H1 (cell line): ENCODE measurements at regions not wholly inside any gene's neighbourhood (a gene's known extent, or its start where the extent isn't known, plus 50 kb on each side); places are given as distances from the start of the nearest gene placed in this dataset.

ENCODE experiments used
- CTCF ChIA-PET: fragments of 300-600 bp; sonication (Branson Sonifier 250); formaldehyde crosslinking; loops from one replicate; lab custom pipeline; 2021; ENCODE audit not compliant: partially characterized antibody; lab: Charles Lee
- POLR2A ChIA-PET: fragments of 300-600 bp; sonication (Branson Sonifier 250); formaldehyde crosslinking; loops from one replicate; lab custom pipeline; 2021; ENCODE audit warnings: inconsistent platforms; ENCODE audit not compliant: partially characterized antibody; lab: Charles Lee
- DNase-seq, 2 experiments: peaks; one replicate each; pipeline versions ENCODE4 v3.0.0 to v3.0.0-alpha.2; 2010 to 2022; ENCODE audit warnings: low spot score in 2 of 2, low read depth in 1 of 2, mixed read lengths in 1 of 2
- FAIRE-seq: peaks from 2 replicates; lab custom pipeline; 2011; peaks lifted over from hg19 to GRCh38; lab: Jason Lieb, UNC
- H2AFZ ChIP-seq: 2 replicates; pipeline ENCODE4 v1.8.1; 2012; ENCODE audit warnings: low read length, inconsistent platforms
- H2AK5ac ChIP-seq: 2 replicates; pipeline ENCODE4 v1.6.1; 2013; ENCODE audit warnings: low read depth, low read length
- H2BK120ac ChIP-seq: replicated peaks from 2 replicates; pipeline ENCODE3; 2013; ENCODE audit warnings: low read depth, low read length, inconsistent platforms
- H2BK12ac ChIP-seq: 2 replicates; pipeline ENCODE4 v1.6.1; 2013; ENCODE audit warnings: low read depth, low read length
- H2BK15ac ChIP-seq: 2 replicates; pipeline ENCODE4 v1.6.1; 2013; ENCODE audit warnings: low read length
- H2BK20ac ChIP-seq: 2 replicates; pipeline ENCODE4 v1.6.1; 2013; ENCODE audit warnings: low read length
- H2BK5ac ChIP-seq: 2 replicates; pipeline ENCODE4 v1.6.1; 2013; ENCODE audit warnings: low read depth, low read length
- H3K14ac ChIP-seq: 2 replicates; pipeline ENCODE4 v1.6.1; 2013; ENCODE audit warnings: inconsistent platforms; ENCODE audit not compliant: insufficient read length
- H3K18ac ChIP-seq: 2 replicates; pipeline ENCODE4 v1.6.1; 2013; ENCODE audit warnings: low read length; ENCODE audit errors: extremely low read depth
- H3K23ac ChIP-seq: 2 replicates; pipeline ENCODE4 v1.6.1; 2013; ENCODE audit warnings: inconsistent platforms; ENCODE audit not compliant: insufficient read length
- H3K23me2 ChIP-seq: 2 replicates; pipeline ENCODE4 v1.6.1; 2013; ENCODE audit warnings: low read depth, low read length
- H3K27ac ChIP-seq: 2 replicates; pipeline ENCODE4 v1.6.1; 2011; ENCODE audit warnings: low read depth, low read length, inconsistent platforms
- H3K27me3 ChIP-seq, 4 experiments: replicated peaks in 1 of 4; 1 replicate in 1 of 4; 2 replicates in 3 of 4; pipeline versions ENCODE4 v1.6.1 to v1.8.1; 2011 to 2013; ENCODE audit warnings: low read length in 3 of 4, mild to moderate bottlenecking in 3 of 4, inconsistent platforms in 2 of 4, mixed read lengths in 2 of 4, moderate library complexity in 1 of 4; ENCODE audit not compliant: control insufficient read depth in 3 of 4, insufficient read depth in 3 of 4; ENCODE audit errors: extremely low read depth in 1 of 4
- H3K36me3 ChIP-seq, 4 experiments: 2 replicates each; pipeline versions ENCODE4 v1.6.1 to v1.8.1; 2011 to 2013; ENCODE audit warnings: mild to moderate bottlenecking in 4 of 4, low read length in 3 of 4, moderate library complexity in 2 of 4, control low read depth in 1 of 4, inconsistent platforms in 1 of 4; ENCODE audit not compliant: insufficient read depth in 4 of 4, control insufficient read depth in 2 of 4
- H3K4ac ChIP-seq: replicated peaks from 2 replicates; pipeline ENCODE3; 2013; ENCODE audit warnings: low read length, low read depth, mixed read lengths, inconsistent platforms; ENCODE audit not compliant: insufficient read length
- H3K4me1 ChIP-seq, 4 experiments: replicated peaks in 1 of 4; 1 replicate in 1 of 4; 2 replicates in 3 of 4; pipeline versions ENCODE4 v1.6.1 to v1.8.1; 2011 to 2013; ENCODE audit warnings: low read length in 3 of 4, inconsistent platforms in 2 of 4, mixed read lengths in 1 of 4; ENCODE audit not compliant: insufficient read depth in 4 of 4, control insufficient read depth in 3 of 4
- H3K4me2 ChIP-seq, 2 experiments: 2 replicates each; pipeline versions ENCODE4 v1.6.1 to v1.8.1; 2011 to 2013; ENCODE audit warnings: low read depth in 2 of 2, low read length in 2 of 2, control low read depth in 1 of 2, inconsistent platforms in 1 of 2, mild to moderate bottlenecking in 1 of 2; ENCODE audit not compliant: insufficient read depth in 1 of 2
- H3K4me3 ChIP-seq, 4 experiments: fragments of 200-600, 300-600 bp in 1 of 4; sonication (generic), shearing (Covaris generic), sonication (Bioruptor Twin) in 1 of 4; 2 replicates each; pipeline versions ENCODE4 v1.5.1 to v1.8.1; 2011 to 2016; ENCODE audit warnings: low read length in 4 of 4, low read depth in 3 of 4, control low read depth in 2 of 4, inconsistent platforms in 2 of 4, mild to moderate bottlenecking in 2 of 4, mixed read lengths in 1 of 4, moderate library complexity in 1 of 4; ENCODE audit not compliant: insufficient read depth in 2 of 4; ENCODE audit errors: extremely low read depth in 1 of 4
- H3K56ac ChIP-seq: replicated peaks from 2 replicates; pipeline ENCODE3; 2013; ENCODE audit warnings: low read depth, mild to moderate bottlenecking, mixed read lengths, low read length, inconsistent platforms; ENCODE audit not compliant: insufficient read length
- H3K79me1 ChIP-seq: 2 replicates; pipeline ENCODE4 v1.6.1; 2013; ENCODE audit warnings: low read depth, low read length, control low read depth
- H3K79me2 ChIP-seq, 2 experiments: 2 replicates each; pipeline versions ENCODE4 v1.6.1 to v1.8.1; 2012 to 2013; ENCODE audit warnings: low read length in 2 of 2, mild to moderate bottlenecking in 2 of 2, inconsistent platforms in 1 of 2; ENCODE audit not compliant: insufficient read depth in 2 of 2, control insufficient read depth in 1 of 2
- H3K9ac ChIP-seq, 4 experiments: replicated peaks in 1 of 4; 1 replicate in 1 of 4; 2 replicates in 3 of 4; pipeline versions ENCODE4 v1.6.1 to v1.8.1; 2011 to 2013; ENCODE audit warnings: low read depth in 3 of 4, low read length in 3 of 4, control low read depth in 2 of 4, mild to moderate bottlenecking in 2 of 4, moderate library complexity in 2 of 4, inconsistent platforms in 1 of 4; ENCODE audit errors: extremely low read depth in 1 of 4
- H3K9me3 ChIP-seq, 2 experiments: 2 replicates each; pipeline versions ENCODE4 v1.6.1 to v1.8.1; 2012 to 2013; ENCODE audit warnings: mild to moderate bottlenecking in 2 of 2, moderate library complexity in 2 of 2, control low read depth in 1 of 2, inconsistent platforms in 1 of 2, low read depth in 1 of 2, low read length in 1 of 2, mixed read lengths in 1 of 2; ENCODE audit not compliant: insufficient read depth in 2 of 2
- H4K20me1 ChIP-seq, 2 experiments: replicated peaks in 1 of 2; 2 replicates each; pipeline versions ENCODE3 to v1.8.1; 2011 to 2013; ENCODE audit warnings: inconsistent platforms in 2 of 2, low read length in 2 of 2, mild to moderate bottlenecking in 1 of 2; ENCODE audit not compliant: insufficient read depth in 2 of 2, control insufficient read depth in 1 of 2
- H4K5ac ChIP-seq: 2 replicates; pipeline ENCODE4 v1.6.1; 2013; ENCODE audit warnings: low read length, low read depth, mixed read lengths, inconsistent platforms; ENCODE audit not compliant: insufficient read length
- H4K8ac ChIP-seq: 2 replicates; pipeline ENCODE4 v1.8.0; 2013; ENCODE audit warnings: mild to moderate bottlenecking, moderate library complexity, low read length, inconsistent platforms; ENCODE audit not compliant: insufficient read depth; ENCODE audit errors: extremely low read depth
- H4K91ac ChIP-seq: replicated peaks from 2 replicates; pipeline ENCODE3; 2013; ENCODE audit warnings: low read length, mixed read lengths, inconsistent platforms; ENCODE audit not compliant: insufficient read length
- CEBPB ChIP-seq: IDR thresholded peaks from 2 replicates; pipeline ENCODE4 v1.6.1; 2012; ENCODE audit warnings: low read depth, low read length
- E2F6 ChIP-seq: IDR thresholded peaks from 2 replicates; pipeline ENCODE4 v1.6.1; 2012; ENCODE audit warnings: inconsistent platforms
- EZH2 ChIP-seq: fragments of 200-600 bp; sonication (generic); IDR thresholded peaks from 2 replicates; pipeline ENCODE4 v1.7.1; 2012; ENCODE audit warnings: low read depth, mild to moderate bottlenecking, moderate library complexity, low read length, inconsistent platforms; ENCODE audit not compliant: severe bottlenecking
- FOSL1 ChIP-seq: IDR thresholded peaks from 2 replicates; pipeline ENCODE4 v1.6.1; 2011; ENCODE audit warnings: mild to moderate bottlenecking, low read depth, low read length, moderate library complexity; ENCODE audit not compliant: insufficient read depth
- HDAC2 ChIP-seq, 2 experiments: fragments of 300-600 bp in 1 of 2; sonication (generic) in 1 of 2; IDR thresholded peaks; 2 replicates each; pipeline ENCODE4 v1.6.1; 2011 to 2012; ENCODE audit warnings: low read depth in 2 of 2, low read length in 2 of 2, mild to moderate bottlenecking in 2 of 2, moderate library complexity in 2 of 2, borderline replicate concordance in 1 of 2, inconsistent platforms in 1 of 2
- JUND ChIP-seq: IDR thresholded peaks from 2 replicates; pipeline ENCODE4 v1.6.1; 2011; ENCODE audit warnings: mild to moderate bottlenecking, improper control_type of control experiment, low read length
- POLR2A ChIP-seq, 2 experiments: IDR thresholded peaks; 1 replicate in 1 of 2; 2 replicates in 1 of 2; pipeline ENCODE4 v1.6.1; 2011; ENCODE audit warnings: low read depth in 2 of 2, low read length in 2 of 2, mild to moderate bottlenecking in 2 of 2; ENCODE audit errors: control extremely low read depth in 1 of 2
- SAP30 ChIP-seq: fragments of 300-600 bp; sonication (generic); IDR thresholded peaks from 2 replicates; pipeline ENCODE4 v1.7.1; 2012; ENCODE audit warnings: low read length, moderate library complexity, mild to moderate bottlenecking, inconsistent platforms; ENCODE audit not compliant: insufficient read depth, insufficient replicate concordance
- SIRT6 ChIP-seq: IDR thresholded peaks from one replicate; pipeline ENCODE4 v1.7.1; 2012; ENCODE audit warnings: low read length, inconsistent platforms
- SIX5 ChIP-seq: IDR thresholded peaks from 2 replicates; pipeline ENCODE4 v1.6.1; 2011; ENCODE audit warnings: mild to moderate bottlenecking, low read depth, low read length
- WGBS, 2 experiments: shearing (Covaris generic) in 1 of 2; methylation state at CpG; one replicate each; pipeline versions ENCODE4 v1.1.6 to v1.1.7; 2013 to 2015; ENCODE audit warnings: low lambda C conversion rate in 2 of 2, mixed read lengths in 2 of 2, inconsistent platforms in 1 of 2, low coverage in 1 of 2, missing lambda C conversion rate in 1 of 2; ENCODE audit not compliant: insufficient replicate concordance in 2 of 2, insufficient coverage in 1 of 2, insufficient read length in 1 of 2; ENCODE audit errors: extremely low coverage in 1 of 2, missing lambda C conversion rate in 1 of 2; 5-methylcytosine and 5-hydroxymethylcytosine counted together
- TF ChIP-seq, protein P1 (sequence below), 3 experiments: IDR thresholded peaks; 1 replicate in 2 of 3; 2 replicates in 1 of 3; pipeline versions ENCODE4 v1.5.1 to v1.6.1; 2011; ENCODE audit warnings: low read length in 3 of 3, mild to moderate bottlenecking in 3 of 3, inconsistent platforms in 2 of 3, low read depth in 1 of 3, moderate library complexity in 1 of 3; ENCODE audit not compliant: insufficient read depth in 1 of 3; ENCODE audit errors: control extremely low read depth in 1 of 3

- Histone ChIP-seq H3K9me3 (no peaks in the 10 kb centered on the region), H2BK15ac (no peak overlapping the region), H3K79me1 (no peaks in the 10 kb centered on the region), H3K27ac (no peak overlapping the region), H3K4me2 (no peak overlapping the region), H3K14ac (no peak overlapping the region), H3K27me3 (peaks cover 0 to 2% (median 0%) of the 10 kb centered on the region in 4 experiments; a peak in 2 of 7 replicates), H3K4ac (no peak overlapping the region), H2AK5ac (no peak overlapping the region), H3K23me2 (no peaks in the 10 kb centered on the region), H4K20me1 (no peaks in the 10 kb centered on the region), H2BK5ac (no peak overlapping the region), H3K56ac (no peak overlapping the region), H2BK20ac (no peak overlapping the region), H4K91ac (no peak overlapping the region), H2BK120ac (no peak overlapping the region), H3K4me1 (peaks cover 0 to 7% (median under 1%) of the 10 kb centered on the region in 4 experiments; a peak in 3 of 7 replicates), H2AFZ (no peak overlapping the region), H2BK12ac (no peak overlapping the region), H3K79me2 (no peaks in the 10 kb centered on the region), H3K36me3 (no peaks in the 10 kb centered on the region), H3K23ac (no peak overlapping the region), H3K9ac (no peak overlapping the region), H4K5ac (no peak overlapping the region), H3K4me3 (no peak overlapping the region), H3K18ac (no peak overlapping the region), H4K8ac (no peak overlapping the region)
- WGBS, 2 experiments = 83% methylated on average over 1 of the region's 1 CpG; no CpG with 5 or more reads in 1 of the 2 experiments
- DNase-seq = no peak
- ChIA-PET POLR2A (no interaction called here), CTCF (no interaction called here)
- no peak for FAIRE-seq
- TF ChIP-seq HDAC2 (IDR thresholded peaks at IDR 0.05; ENCODE audit: borderline replicate concordance in 1 of 2, low read depth in 2 of 2, low read length in 2 of 2) = no peak
- TF ChIP-seq, protein P1, sequence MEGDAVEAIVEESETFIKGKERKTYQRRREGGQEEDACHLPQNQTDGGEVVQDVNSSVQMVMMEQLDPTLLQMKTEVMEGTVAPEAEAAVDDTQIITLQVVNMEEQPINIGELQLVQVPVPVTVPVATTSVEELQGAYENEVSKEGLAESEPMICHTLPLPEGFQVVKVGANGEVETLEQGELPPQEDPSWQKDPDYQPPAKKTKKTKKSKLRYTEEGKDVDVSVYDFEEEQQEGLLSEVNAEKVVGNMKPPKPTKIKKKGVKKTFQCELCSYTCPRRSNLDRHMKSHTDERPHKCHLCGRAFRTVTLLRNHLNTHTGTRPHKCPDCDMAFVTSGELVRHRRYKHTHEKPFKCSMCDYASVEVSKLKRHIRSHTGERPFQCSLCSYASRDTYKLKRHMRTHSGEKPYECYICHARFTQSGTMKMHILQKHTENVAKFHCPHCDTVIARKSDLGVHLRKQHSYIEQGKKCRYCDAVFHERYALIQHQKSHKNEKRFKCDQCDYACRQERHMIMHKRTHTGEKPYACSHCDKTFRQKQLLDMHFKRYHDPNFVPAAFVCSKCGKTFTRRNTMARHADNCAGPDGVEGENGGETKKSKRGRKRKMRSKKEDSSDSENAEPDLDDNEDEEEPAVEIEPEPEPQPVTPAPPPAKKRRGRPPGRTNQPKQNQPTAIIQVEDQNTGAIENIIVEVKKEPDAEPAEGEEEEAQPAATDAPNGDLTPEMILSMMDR (IDR thresholded peaks at IDR 0.05; ENCODE audit: control extremely low read depth in 1 of 3, insufficient read depth in 1 of 3, low read depth in 1 of 3, low read length in 3 of 3) = no peak
- TF ChIP-seq CEBPB = no peak
- TF ChIP-seq E2F6 = no peak
- no peak for TF ChIP-seq SIRT6
- no peak for TF ChIP-seq JUND
- TF ChIP-seq EZH2 = no peak
- TF ChIP-seq FOSL1 = no peak
- no peak for TF ChIP-seq SIX5
- no peak for TF ChIP-seq POLR2A (IDR thresholded peaks at IDR 0.05; ENCODE audit: control extremely low read depth in 1 of 2, low read depth in 2 of 2, low read length in 2 of 2)
- no peak for TF ChIP-seq SAP30
Measured at GRCh38 chr11:119895981-119896380, 167.0 kb upstream of the NECTIN1 start.
